ENCODE measurements at regions not wholly inside any gene's neighbourhood (a gene's known extent, or its start where the extent isn't known, plus 50 kb on each side); places are given as distances from the start of the nearest gene placed in this dataset.

- POLR2A ChIA-PET = no interaction called here
- Histone ChIP-seq H3K4me3 (ENCODE audit: low read depth in 2 of 2, low read length in 2 of 2) (no peak overlapping the region), H3K4me1 (ENCODE audit: control insufficient read depth, insufficient read depth, low read length) (no peaks in the 10 kb centered on the region), H3K27ac (ENCODE audit: low read length) (no peak overlapping the region), H3K9me3 (ENCODE audit: control insufficient read depth, insufficient read depth, low read depth, low read length) (no peaks in the 10 kb centered on the region), H3K36me3 (ENCODE audit: control insufficient read depth, insufficient read depth, low read length) (no peaks in the 10 kb centered on the region), H3K27me3 (ENCODE audit: control insufficient read depth, insufficient read depth, low read length) (no peaks in the 10 kb centered on the region)
- no TSS peak for BruUV-seq (replicated peaks)
- CTCF ChIA-PET = interaction anchor here (0.6 kb wide), 1 partner anchor 240 kb away, joined by 3 read pairs; no protein-coding TSS in a partner anchor
- DNase-seq (ENCODE audit: low read depth, low spot score) (no peak), ATAC-seq (no peak)
- intact Hi-C loops (cut with micrococcal nuclease; ENCODE audit: unreplicated experiment) = no loop called here
- TF ChIP-seq TCF7L2 (IDR thresholded peaks at IDR 0.05; ENCODE audit: low read depth, low read length) = no peak
- TF ChIP-seq SIN3A (IDR thresholded peaks at IDR 0.05; ENCODE audit: borderline replicate concordance, insufficient read depth, low read depth, low read length) = no peak
- TF ChIP-seq POLR2AphosphoS5 (IDR thresholded peaks at IDR 0.05; ENCODE audit: low read depth, low read length) = no peak
- TF ChIP-seq CTCF (IDR thresholded peaks at IDR 0.05) = no peak
- TF ChIP-seq, protein P1, sequence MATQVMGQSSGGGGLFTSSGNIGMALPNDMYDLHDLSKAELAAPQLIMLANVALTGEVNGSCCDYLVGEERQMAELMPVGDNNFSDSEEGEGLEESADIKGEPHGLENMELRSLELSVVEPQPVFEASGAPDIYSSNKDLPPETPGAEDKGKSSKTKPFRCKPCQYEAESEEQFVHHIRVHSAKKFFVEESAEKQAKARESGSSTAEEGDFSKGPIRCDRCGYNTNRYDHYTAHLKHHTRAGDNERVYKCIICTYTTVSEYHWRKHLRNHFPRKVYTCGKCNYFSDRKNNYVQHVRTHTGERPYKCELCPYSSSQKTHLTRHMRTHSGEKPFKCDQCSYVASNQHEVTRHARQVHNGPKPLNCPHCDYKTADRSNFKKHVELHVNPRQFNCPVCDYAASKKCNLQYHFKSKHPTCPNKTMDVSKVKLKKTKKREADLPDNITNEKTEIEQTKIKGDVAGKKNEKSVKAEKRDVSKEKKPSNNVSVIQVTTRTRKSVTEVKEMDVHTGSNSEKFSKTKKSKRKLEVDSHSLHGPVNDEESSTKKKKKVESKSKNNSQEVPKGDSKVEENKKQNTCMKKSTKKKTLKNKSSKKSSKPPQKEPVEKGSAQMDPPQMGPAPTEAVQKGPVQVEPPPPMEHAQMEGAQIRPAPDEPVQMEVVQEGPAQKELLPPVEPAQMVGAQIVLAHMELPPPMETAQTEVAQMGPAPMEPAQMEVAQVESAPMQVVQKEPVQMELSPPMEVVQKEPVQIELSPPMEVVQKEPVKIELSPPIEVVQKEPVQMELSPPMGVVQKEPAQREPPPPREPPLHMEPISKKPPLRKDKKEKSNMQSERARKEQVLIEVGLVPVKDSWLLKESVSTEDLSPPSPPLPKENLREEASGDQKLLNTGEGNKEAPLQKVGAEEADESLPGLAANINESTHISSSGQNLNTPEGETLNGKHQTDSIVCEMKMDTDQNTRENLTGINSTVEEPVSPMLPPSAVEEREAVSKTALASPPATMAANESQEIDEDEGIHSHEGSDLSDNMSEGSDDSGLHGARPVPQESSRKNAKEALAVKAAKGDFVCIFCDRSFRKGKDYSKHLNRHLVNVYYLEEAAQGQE (IDR thresholded peaks at IDR 0.05; ENCODE audit: insufficient read depth in 1 of 2, low read depth in 2 of 2, low read length in 1 of 2) = no peak
- in situ Hi-C loops (cut with HindIII; ENCODE audit: low pct_unique_long_range_greater_than_20kb, low sequenced_read_pairs) = no loop called here
Measured at GRCh38 chrX:134742573-134742972, 54.4 kb downstream of the PABIR2 start.

DNA sequence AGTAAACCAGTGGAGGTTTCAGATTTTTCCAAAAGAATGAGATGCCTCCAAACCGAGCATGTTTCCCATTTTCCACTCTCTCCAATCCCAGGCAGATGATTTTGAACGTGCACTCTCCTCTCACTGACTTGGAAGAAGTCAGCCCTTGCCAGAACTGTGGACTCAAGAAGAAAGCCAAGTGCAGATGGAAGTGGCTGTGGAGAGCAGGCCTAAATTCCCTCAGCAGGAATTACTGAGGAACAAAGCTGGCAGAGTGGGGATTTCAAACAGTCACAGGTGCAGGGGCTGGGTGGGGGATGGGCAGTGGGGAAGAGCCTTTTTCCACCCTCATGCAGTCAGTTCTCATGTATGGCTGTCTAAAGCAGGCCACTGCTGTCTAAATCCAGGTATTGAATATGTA, 55.3 kb downstream of the PABIR2 start:
- H3K9me3 ChIP-seq (ENCODE audit: control insufficient read depth, insufficient read depth, low read depth, low read length) = no peaks in the 10 kb centered on the region
- ChIA-PET CTCF (no interaction called here), POLR2A (no interaction called here)
- no peak overlapping the region for H3K27ac ChIP-seq (ENCODE audit: low read length)
- in situ Hi-C loops (cut with HindIII; ENCODE audit: low pct_unique_long_range_greater_than_20kb, low sequenced_read_pairs) (no loop called here), intact Hi-C loops (cut with micrococcal nuclease; ENCODE audit: unreplicated experiment) (no loop called here)
- ATAC-seq (no peak), DNase-seq (ENCODE audit: low read depth, low spot score) (no peak)
- no peaks in the 10 kb centered on the region for H3K4me1 ChIP-seq (ENCODE audit: control insufficient read depth, insufficient read depth, low read length)
- TF ChIP-seq, protein P1 (IDR thresholded peaks at IDR 0.05; ENCODE audit: insufficient read depth in 1 of 2, low read depth in 2 of 2, low read length in 1 of 2) = no peak
- no peak for TF ChIP-seq CTCF (IDR thresholded peaks at IDR 0.05)
- no peak for TF ChIP-seq POLR2AphosphoS5 (IDR thresholded peaks at IDR 0.05; ENCODE audit: low read depth, low read length)
- no peak for TF ChIP-seq SIN3A (IDR thresholded peaks at IDR 0.05; ENCODE audit: borderline replicate concordance, insufficient read depth, low read depth, low read length)
- no peak for TF ChIP-seq TCF7L2 (IDR thresholded peaks at IDR 0.05; ENCODE audit: low read depth, low read length)
- H3K27me3 ChIP-seq (ENCODE audit: control insufficient read depth, insufficient read depth, low read length) = no peaks in the 10 kb centered on the region
- no peaks in the 10 kb centered on the region for H3K36me3 ChIP-seq (ENCODE audit: control insufficient read depth, insufficient read depth, low read length)
- no TSS peak for BruUV-seq (replicated peaks)
- no peak overlapping the region for H3K4me3 ChIP-seq (ENCODE audit: low read depth in 2 of 2, low read length in 2 of 2)

Measured in Panc1 (cell line).